ENCODE measurements at regions not wholly inside any gene's neighbourhood (a gene's known extent, or its start where the extent isn't known, plus 50 kb on each side); places are given as distances from the start of the nearest gene placed in this dataset.

DNA sequence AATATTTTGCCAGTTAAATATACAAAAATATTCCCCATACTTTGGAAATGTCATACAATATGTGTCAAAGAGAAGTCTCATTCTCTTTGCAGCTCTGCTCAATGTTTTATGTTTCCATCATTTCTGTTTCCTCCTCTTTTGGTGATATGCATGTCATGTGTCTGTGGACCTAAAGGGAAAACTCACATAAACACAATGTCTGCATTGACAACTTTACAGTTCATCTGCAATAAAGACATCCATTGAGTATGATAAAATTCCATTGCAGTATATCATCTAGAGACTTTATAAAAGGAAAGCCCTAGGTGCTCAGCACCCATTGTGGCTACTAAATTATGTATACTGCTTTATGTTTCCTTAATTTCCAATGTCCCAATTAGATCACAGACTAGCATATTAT is 461.3 kb upstream of the FAT3 start:
- no peak for DNase-seq (ENCODE audit: low read depth in 2 of 2)
- TF ChIP-seq, protein P1, sequence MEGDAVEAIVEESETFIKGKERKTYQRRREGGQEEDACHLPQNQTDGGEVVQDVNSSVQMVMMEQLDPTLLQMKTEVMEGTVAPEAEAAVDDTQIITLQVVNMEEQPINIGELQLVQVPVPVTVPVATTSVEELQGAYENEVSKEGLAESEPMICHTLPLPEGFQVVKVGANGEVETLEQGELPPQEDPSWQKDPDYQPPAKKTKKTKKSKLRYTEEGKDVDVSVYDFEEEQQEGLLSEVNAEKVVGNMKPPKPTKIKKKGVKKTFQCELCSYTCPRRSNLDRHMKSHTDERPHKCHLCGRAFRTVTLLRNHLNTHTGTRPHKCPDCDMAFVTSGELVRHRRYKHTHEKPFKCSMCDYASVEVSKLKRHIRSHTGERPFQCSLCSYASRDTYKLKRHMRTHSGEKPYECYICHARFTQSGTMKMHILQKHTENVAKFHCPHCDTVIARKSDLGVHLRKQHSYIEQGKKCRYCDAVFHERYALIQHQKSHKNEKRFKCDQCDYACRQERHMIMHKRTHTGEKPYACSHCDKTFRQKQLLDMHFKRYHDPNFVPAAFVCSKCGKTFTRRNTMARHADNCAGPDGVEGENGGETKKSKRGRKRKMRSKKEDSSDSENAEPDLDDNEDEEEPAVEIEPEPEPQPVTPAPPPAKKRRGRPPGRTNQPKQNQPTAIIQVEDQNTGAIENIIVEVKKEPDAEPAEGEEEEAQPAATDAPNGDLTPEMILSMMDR (IDR thresholded peaks at IDR 0.05; ENCODE audit: low read depth, low read length), result no peak
- no peak overlapping the region for H3K4me3 ChIP-seq (replicated peaks in 1 of 2; ENCODE audit: low read depth in 2 of 2, low read length in 2 of 2)

DNA sequence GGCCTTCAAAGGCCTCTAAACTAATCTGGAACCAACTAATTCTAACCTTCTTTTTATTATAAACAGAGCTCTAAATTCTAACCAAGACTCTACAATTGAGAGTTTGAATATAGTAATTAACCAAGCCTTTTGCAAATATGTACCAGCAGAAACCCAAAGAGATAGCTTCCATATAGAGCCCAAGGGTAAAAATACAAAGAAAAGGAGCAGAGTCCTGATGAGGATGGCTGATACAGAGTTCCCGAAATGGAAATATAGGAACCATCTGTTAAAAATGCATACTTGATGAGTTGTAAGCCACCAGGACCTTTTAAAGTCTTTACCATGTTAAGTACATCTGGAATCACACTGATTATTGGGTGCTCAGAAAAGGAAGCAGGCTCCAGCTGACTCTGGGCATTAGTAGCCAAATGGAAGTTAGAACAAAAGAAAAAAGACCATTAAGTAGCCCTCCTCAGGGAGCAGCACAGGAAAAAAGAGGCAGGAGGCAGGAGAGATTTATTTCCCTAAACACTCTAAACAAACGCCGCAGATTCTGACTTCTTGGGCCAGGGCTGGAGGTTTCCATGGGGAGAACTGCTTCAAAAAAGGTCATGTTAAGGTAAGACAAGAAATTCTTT is 463.1 kb upstream of the FAT3 start:
- DNase-seq (ENCODE audit: low read depth in 2 of 2), result no peak
- H3K4me3 ChIP-seq (replicated peaks in 1 of 2; ENCODE audit: low read depth in 2 of 2, low read length in 2 of 2), result no peak overlapping the region
- TF ChIP-seq, protein P1 (IDR thresholded peaks at IDR 0.05; ENCODE audit: low read depth, low read length), result no peak

DNA sequence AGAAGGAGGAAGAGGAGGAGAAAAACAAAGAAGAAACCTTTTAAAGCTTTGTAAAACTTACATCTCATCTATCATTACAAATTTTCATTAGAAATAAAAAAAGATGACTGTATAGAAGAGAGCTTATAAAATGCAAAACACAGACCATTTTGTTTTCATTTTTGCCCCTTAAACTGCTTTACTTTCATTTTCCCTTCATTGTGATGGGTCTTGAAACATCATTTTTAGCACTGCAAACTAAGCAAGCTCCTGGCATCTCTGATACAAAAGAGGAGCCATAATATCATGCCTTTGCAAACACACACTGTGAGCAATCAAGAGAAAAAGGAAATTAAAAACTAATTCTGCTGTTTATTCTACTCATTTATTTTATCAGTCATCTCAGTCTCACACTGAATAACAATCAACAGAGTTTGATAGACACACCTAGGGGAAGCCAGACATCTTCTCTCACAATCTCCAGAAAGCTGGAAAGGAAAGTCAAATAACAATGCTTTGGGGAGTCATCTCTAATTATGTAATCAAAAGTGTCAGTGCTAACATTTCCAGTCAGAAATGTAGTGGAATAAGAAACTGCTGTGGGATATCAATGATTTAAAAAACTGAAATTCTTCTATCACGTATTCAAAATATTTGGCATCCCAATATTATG is 467.7 kb upstream of the FAT3 start:
- H3K4me3 ChIP-seq (replicated peaks in 1 of 2; ENCODE audit: low read depth in 2 of 2, low read length in 2 of 2), result no peak overlapping the region
- TF ChIP-seq, protein P1 (IDR thresholded peaks at IDR 0.05; ENCODE audit: low read depth, low read length), result no peak
- DNase-seq (ENCODE audit: low read depth in 2 of 2), result no peak

DNA sequence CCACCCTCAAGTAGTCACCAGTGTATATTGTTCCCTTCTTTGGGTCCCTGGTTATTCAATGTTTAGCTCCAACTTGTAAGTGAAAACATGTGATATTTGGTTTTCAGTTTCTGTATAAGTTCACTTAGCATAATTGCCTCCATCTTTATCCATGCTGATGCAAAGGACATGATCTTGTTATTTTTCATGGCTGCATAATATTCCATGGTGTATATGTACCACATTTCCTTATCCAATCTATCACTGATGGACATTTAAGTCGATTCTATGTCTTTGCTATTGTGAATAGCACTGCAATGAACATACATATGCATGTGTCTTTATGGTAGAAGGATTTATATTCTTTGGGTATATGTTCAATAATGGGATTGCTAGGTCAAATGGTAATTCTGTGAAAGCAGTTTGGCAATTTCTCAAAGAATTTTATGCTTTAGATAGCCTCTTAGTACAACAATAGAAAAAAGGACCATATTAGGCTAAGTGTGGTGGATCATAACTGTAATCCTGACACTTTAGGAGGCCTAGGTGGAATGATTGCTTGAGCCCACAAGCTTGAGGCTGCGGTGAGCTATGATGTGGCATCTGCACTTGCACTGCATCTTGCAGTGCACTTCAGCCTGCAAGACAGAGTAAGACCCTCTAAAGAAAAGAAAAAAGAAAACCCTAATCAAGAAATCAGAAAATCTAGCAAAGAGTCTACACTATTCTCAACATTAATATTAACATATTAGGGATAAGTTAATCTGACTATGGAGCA is 468.5 kb upstream of the FAT3 start:
- TF ChIP-seq, protein P1 (IDR thresholded peaks at IDR 0.05; ENCODE audit: low read depth, low read length), result no peak
- no peak overlapping the region for H3K4me3 ChIP-seq (replicated peaks in 1 of 2; ENCODE audit: low read depth in 2 of 2, low read length in 2 of 2)
- DNase-seq (ENCODE audit: low read depth in 2 of 2), result no peak

DNA sequence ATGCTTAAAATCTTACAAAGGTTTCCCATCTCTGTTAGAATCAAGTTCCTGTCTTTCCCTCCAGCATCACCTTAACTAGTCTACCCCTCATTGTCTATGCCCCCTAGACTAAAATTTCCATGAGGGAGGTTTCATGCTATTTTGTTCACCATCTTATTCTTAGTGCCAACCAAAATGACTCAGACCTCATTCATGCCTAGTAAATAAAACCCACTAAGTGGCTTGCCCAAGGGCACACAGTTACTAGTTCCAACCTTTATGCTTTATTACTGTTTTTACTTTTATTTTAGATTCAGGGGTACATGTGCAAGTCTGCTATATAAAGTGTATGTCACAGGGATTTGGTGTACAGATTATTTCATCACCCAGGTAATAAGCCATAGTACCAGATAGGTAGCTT is 469.1 kb upstream of the FAT3 start:
- no peak overlapping the region for H3K4me3 ChIP-seq (replicated peaks in 1 of 2; ENCODE audit: low read depth in 2 of 2, low read length in 2 of 2)
- DNase-seq (ENCODE audit: low read depth in 2 of 2), result no peak
- TF ChIP-seq, protein P1 (IDR thresholded peaks at IDR 0.05; ENCODE audit: low read depth, low read length), result no peak

DNA sequence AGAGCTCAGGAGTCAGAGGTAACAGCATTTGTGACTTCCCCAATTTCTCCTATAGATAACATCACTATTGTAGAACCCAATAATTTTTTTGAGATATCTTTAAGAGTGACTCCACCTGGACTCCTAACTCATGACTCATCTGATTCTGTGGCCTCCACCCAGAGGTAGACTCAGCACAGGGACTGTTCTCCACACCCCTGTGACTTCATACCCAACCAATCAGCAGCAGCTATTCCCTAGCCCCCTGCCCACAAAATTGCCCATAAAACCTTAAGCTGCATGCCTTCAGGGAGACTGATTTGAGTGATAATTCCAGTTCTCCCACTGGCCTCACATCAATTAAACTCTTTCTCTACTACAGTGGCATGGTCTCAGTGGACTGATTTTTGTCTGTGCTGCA is 475.4 kb upstream of the FAT3 start:
- TF ChIP-seq, protein P1 (IDR thresholded peaks at IDR 0.05; ENCODE audit: low read depth, low read length), result no peak
- no peak overlapping the region for H3K4me3 ChIP-seq (replicated peaks in 1 of 2; ENCODE audit: low read depth in 2 of 2, low read length in 2 of 2)
- DNase-seq (ENCODE audit: low read depth in 2 of 2), result no peak

Measured in cardiac fibroblast (primary cell).